ENCODE measurements at regions not wholly inside any gene's neighbourhood (a gene's known extent, or its start where the extent isn't known, plus 50 kb on each side); places are given as distances from the start of the nearest gene placed in this dataset.

GRCh38 chr9:129367287-129367686 lies 189.2 kb upstream of the IER5L start:
- TF ChIP-seq EZH2 (IDR thresholded peaks at IDR 0.05; ENCODE audit: insufficient read depth, poor library complexity, severe bottlenecking) (no peak), EZH2phosphoT487 (IDR thresholded peaks at IDR 0.05; ENCODE audit: insufficient read depth, low read depth) (no peak)

All from GM23248 (cell line).